Loucy (cell line): ENCODE measurements at regions not wholly inside any gene's neighbourhood (a gene's known extent, or its start where the extent isn't known, plus 50 kb on each side); places are given as distances from the start of the nearest gene placed in this dataset.

Experiments used
- H2AFZ ChIP-seq: fragments of 200-600 bp; sonication (generic); 2 replicates; pipeline ENCODE4 v1.6.0; 2016; ENCODE audit warnings: antibody characterized with exemption, mild to moderate bottlenecking, low read length, moderate library complexity
- H3F3A ChIP-seq: fragments of 200-600 bp; 2 replicates; pipeline ENCODE4 v1.6.0; 2016; ENCODE audit warnings: antibody characterized with exemption, low read depth, mild to moderate bottlenecking
- H3K27me3 ChIP-seq: fragments of 200-600 bp; sonication (generic); 2 replicates; pipeline ENCODE4 v1.6.1; 2014; ENCODE audit warnings: low read length, mild to moderate bottlenecking; ENCODE audit not compliant: insufficient read depth, poor library complexity, severe bottlenecking
- H3K36me3 ChIP-seq: fragments of 200-600 bp; sonication (generic); 2 replicates; pipeline ENCODE4 v1.6.1; 2016; ENCODE audit warnings: low read length; ENCODE audit not compliant: insufficient read depth
- H3K4me1 ChIP-seq: fragments of 200-600 bp; sonication (generic); 2 replicates; pipeline ENCODE4 v1.5.1; 2014; ENCODE audit warnings: low read length, mild to moderate bottlenecking; ENCODE audit not compliant: insufficient read depth, poor library complexity, severe bottlenecking
- H3K4me2 ChIP-seq: fragments of 200-600 bp; sonication (generic); 2 replicates; pipeline ENCODE4 v1.6.0; 2014; ENCODE audit warnings: antibody characterized with exemption, low read length, low read depth, mild to moderate bottlenecking; ENCODE audit not compliant: poor library complexity, severe bottlenecking
- H3K4me3 ChIP-seq: fragments of 200-600 bp; sonication (generic); 2 replicates; pipeline ENCODE4 v1.5.1; 2014; ENCODE audit warnings: low read length, mild to moderate bottlenecking, mixed read lengths; ENCODE audit not compliant: poor library complexity, severe bottlenecking
- H3K79me2 ChIP-seq: fragments of 200-600 bp; sonication (generic); 2 replicates; pipeline ENCODE4 v1.6.1; 2014; ENCODE audit warnings: low read length; ENCODE audit not compliant: insufficient read depth
- H3K9ac ChIP-seq: fragments of 200-600 bp; sonication (generic); 2 replicates; pipeline ENCODE4 v1.6.0; 2014; ENCODE audit warnings: mild to moderate bottlenecking, low read depth, low read length, moderate library complexity; ENCODE audit not compliant: poor library complexity, severe bottlenecking
- H3K9me2 ChIP-seq: fragments of 200-600 bp; sonication (generic); replicated peaks from 2 replicates; pipeline ENCODE4 v1.6.1; 2016; ENCODE audit warnings: low read depth, low read length, mixed read lengths
- H3K9me3 ChIP-seq: fragments of 200-600 bp; sonication (generic); 2 replicates; pipeline ENCODE4 v1.6.1; 2014; ENCODE audit warnings: mild to moderate bottlenecking, antibody characterized with exemption, low read length, low read depth; ENCODE audit not compliant: insufficient read depth
- H4K20me1 ChIP-seq: fragments of 200-600 bp; sonication (generic); 2 replicates; pipeline ENCODE4 v1.6.0; 2014; ENCODE audit warnings: antibody characterized with exemption, low read length, mild to moderate bottlenecking; ENCODE audit not compliant: insufficient read depth, poor library complexity, severe bottlenecking
- EZH2phosphoT487 ChIP-seq: fragments of 200-600 bp; IDR thresholded peaks from 2 replicates; pipeline ENCODE4 v1.6.1; 2018; ENCODE audit warnings: antibody characterized with exemption, mild to moderate bottlenecking, moderate library complexity, borderline replicate concordance
- TF ChIP-seq, protein P1 (sequence below): fragments of 200-600 bp; sonication (generic); conservative IDR thresholded peaks from 2 replicates; pipeline ENCODE4 v1.5.1; 2014; ENCODE audit warnings: mild to moderate bottlenecking, antibody characterized with exemption, low read length

DNA sequence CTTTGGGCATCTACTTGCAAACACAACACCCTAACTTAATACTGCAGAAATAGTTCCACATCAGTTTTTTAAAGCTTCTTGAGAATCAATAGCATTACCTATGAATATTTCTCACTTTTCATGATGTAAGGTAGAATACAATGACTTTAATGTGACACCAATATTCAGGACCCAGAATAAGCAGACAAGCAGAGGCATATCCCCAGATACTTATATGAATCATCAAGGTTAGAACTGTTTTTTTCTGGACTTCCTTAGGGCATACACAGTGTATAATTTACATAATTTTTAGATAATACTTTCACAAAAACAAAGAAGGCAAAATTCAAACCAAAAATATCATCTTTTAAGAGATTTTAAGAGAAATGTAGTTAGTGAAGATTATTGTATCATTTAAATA lies 885.8 kb downstream of the FSCB start:
- Histone ChIP-seq H3F3A (no peaks in the 10 kb centered on the region), H3K4me2 (no peak overlapping the region), H3K27me3 (no peaks in the 10 kb centered on the region), H3K79me2 (no peaks in the 10 kb centered on the region), H2AFZ (no peak overlapping the region), H4K20me1 (no peaks in the 10 kb centered on the region), H3K4me3 (no peak overlapping the region), H3K9me2 (no peaks in the 10 kb centered on the region), H3K36me3 (no peaks in the 10 kb centered on the region), H3K9ac (no peak overlapping the region), H3K9me3 (no peaks in the 10 kb centered on the region), H3K4me1 (no peaks in the 10 kb centered on the region)
- TF ChIP-seq, protein P1, sequence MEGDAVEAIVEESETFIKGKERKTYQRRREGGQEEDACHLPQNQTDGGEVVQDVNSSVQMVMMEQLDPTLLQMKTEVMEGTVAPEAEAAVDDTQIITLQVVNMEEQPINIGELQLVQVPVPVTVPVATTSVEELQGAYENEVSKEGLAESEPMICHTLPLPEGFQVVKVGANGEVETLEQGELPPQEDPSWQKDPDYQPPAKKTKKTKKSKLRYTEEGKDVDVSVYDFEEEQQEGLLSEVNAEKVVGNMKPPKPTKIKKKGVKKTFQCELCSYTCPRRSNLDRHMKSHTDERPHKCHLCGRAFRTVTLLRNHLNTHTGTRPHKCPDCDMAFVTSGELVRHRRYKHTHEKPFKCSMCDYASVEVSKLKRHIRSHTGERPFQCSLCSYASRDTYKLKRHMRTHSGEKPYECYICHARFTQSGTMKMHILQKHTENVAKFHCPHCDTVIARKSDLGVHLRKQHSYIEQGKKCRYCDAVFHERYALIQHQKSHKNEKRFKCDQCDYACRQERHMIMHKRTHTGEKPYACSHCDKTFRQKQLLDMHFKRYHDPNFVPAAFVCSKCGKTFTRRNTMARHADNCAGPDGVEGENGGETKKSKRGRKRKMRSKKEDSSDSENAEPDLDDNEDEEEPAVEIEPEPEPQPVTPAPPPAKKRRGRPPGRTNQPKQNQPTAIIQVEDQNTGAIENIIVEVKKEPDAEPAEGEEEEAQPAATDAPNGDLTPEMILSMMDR = no peak
- TF ChIP-seq EZH2phosphoT487 = no peak

DNA sequence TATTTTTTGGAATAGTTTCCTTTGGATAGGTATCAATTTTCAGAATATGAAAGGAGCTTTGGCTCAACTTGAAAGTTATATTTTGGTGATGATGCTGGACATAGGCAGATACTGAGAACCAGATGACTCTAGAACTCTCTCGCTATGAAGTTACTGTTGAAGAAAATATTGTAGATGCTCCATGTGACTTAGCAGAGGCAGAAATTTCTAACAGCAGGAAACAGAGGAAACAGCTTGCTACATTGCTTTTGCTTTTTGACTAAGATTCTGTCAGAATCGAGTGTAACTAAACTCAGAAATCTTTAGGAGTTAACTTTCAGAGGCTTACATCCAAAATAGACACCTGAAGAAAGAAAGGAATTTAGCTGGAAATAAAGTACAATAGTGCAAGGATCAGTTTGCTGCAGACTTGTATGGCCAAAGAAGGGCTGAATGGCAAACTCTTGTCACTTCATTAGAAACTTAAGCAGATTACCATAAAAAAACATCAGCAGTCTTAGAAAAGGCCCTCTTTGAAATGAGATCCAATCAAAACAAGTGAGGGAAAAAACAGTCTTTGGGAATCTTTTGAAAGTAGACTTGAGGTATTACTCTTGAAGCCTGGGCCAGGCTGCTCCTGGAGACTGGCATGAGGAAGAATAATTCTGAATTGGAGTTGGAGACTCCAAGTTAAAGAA lies 911.8 kb downstream of the FSCB start:
- no peak overlapping the region for H3K9ac ChIP-seq
- H3K4me3 ChIP-seq = no peak overlapping the region
- no peak overlapping the region for H3K4me2 ChIP-seq
- TF ChIP-seq, protein P1 = no peak
- TF ChIP-seq EZH2phosphoT487 = no peak
- H4K20me1 ChIP-seq = no peaks in the 10 kb centered on the region
- H3K4me1 ChIP-seq = no peaks in the 10 kb centered on the region
- H3K9me2 ChIP-seq = no peaks in the 10 kb centered on the region
- H3K79me2 ChIP-seq = no peaks in the 10 kb centered on the region
- no peaks in the 10 kb centered on the region for H3K27me3 ChIP-seq
- no peaks in the 10 kb centered on the region for H3K9me3 ChIP-seq
- no peaks in the 10 kb centered on the region for H3K36me3 ChIP-seq
- no peaks in the 10 kb centered on the region for H3F3A ChIP-seq
- H2AFZ ChIP-seq = no peak overlapping the region

DNA sequence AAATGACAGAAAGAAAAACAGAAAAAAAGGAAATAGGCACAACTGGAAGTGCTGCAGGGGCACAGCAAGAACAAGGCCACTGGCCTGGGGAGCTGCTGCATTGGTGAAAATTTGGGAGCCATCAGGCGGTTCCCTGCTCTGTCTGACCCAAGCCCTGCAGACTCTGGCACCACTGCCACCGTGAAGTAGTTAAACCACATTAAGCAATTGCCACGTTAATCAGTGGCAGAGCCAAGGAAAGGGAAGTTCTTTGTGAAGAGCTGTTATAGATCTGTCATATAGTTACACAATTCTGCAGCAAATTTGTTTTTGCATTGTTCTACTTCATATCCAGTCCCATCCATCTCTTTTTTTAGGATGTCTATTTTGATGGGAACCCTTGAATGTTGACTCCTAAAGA lies 915.3 kb downstream of the FSCB start:
- Histone ChIP-seq H3K4me2 (no peak overlapping the region), H3F3A (no peaks in the 10 kb centered on the region), H3K36me3 (no peaks in the 10 kb centered on the region), H4K20me1 (no peaks in the 10 kb centered on the region), H3K27me3 (no peaks in the 10 kb centered on the region), H3K9me2 (no peaks in the 10 kb centered on the region), H3K9ac (no peak overlapping the region), H3K9me3 (no peaks in the 10 kb centered on the region), H3K4me3 (no peak overlapping the region), H2AFZ (no peak overlapping the region), H3K4me1 (no peaks in the 10 kb centered on the region), H3K79me2 (no peaks in the 10 kb centered on the region)
- TF ChIP-seq, protein P1 = no peak
- TF ChIP-seq EZH2phosphoT487 = no peak
